Bronchial epithelial cell (primary cell): ENCODE measurements at regions not wholly inside any gene's neighbourhood (a gene's known extent, or its start where the extent isn't known, plus 50 kb on each side); places are given as distances from the start of the nearest gene placed in this dataset.
"Not testable (repeated sequence)": the region's sequence is repeated elsewhere in the genome, so short reads cannot be mapped to it uniquely, and the experiment has no call there.

Source experiments
- DNase-seq: peaks from one replicate; pipeline ENCODE4 v3.0.0-alpha.2; 2010; ENCODE audit warnings: low read depth
- FAIRE-seq: peaks from 2 replicates; lab custom pipeline; 2011; peaks lifted over from hg19 to GRCh38; lab: Jason Lieb, UNC
- H3K27me3 ChIP-seq: 2 replicates; pipeline ENCODE4 v1.5.1; 2011; ENCODE audit warnings: low read length; ENCODE audit not compliant: control insufficient read depth, insufficient read depth
- H3K36me3 ChIP-seq: 2 replicates; pipeline ENCODE4 v1.5.1; 2011; ENCODE audit warnings: low read length; ENCODE audit not compliant: control insufficient read depth, insufficient read depth
- H3K4me3 ChIP-seq: 2 replicates; pipeline ENCODE4 v1.5.1; 2011; ENCODE audit warnings: mild to moderate bottlenecking, low read depth, low read length, control low read depth
- CTCF ChIP-seq: IDR thresholded peaks from 2 replicates; pipeline ENCODE4 v1.5.1; 2011; ENCODE audit warnings: mild to moderate bottlenecking, moderate library complexity, low read length, control low read depth, inconsistent platforms; ENCODE audit not compliant: insufficient read depth, severe bottlenecking

- no peaks in the 10 kb centered on the region for H3K27me3 ChIP-seq
- no peak for FAIRE-seq
Measured at GRCh38 chr2:88933980-88934379, 242.5 kb downstream of the RPIA start.

GRCh38 chr2:88941178-88941577, 249.7 kb downstream of the RPIA start:
- TF ChIP-seq CTCF = peak; percentile 38
- H3K4me3 ChIP-seq, H3K36me3 ChIP-seq, FAIRE-seq, H3K27me3 ChIP-seq: not testable (repeated sequence)
- DNase-seq = peak; percentile 10

More at GRCh38 chr2:88933980-88934379, 242.5 kb downstream of the RPIA start:
- Histone ChIP-seq H3K4me3 (no peak overlapping the region), H3K36me3 (no peaks in the 10 kb centered on the region)
- no peak for DNase-seq
- no peak for TF ChIP-seq CTCF

- no peak for DNase-seq
- Histone ChIP-seq H3K4me3 (no peak overlapping the region), H3K36me3 (no peaks in the 10 kb centered on the region), H3K27me3 (no peaks in the 10 kb centered on the region)
- no peak for FAIRE-seq
- TF ChIP-seq CTCF = no peak
Measured at GRCh38 chr2:88942798-88943197, 251.3 kb downstream of the RPIA start.

- H3K4me3 ChIP-seq = no peak overlapping the region
- TF ChIP-seq CTCF = no peak
- no peaks in the 10 kb centered on the region for H3K36me3 ChIP-seq
- no peaks in the 10 kb centered on the region for H3K27me3 ChIP-seq
- FAIRE-seq = no peak
- no peak for DNase-seq
Measured at GRCh38 chr2:88949336-88949735, 257.9 kb downstream of the RPIA start.

- H3K36me3 ChIP-seq = no peaks in the 10 kb centered on the region
- FAIRE-seq (no peak), DNase-seq (peak; percentile 8)
- TF ChIP-seq CTCF = peak; percentile 22
- H3K4me3 ChIP-seq = no peak overlapping the region
- no peaks in the 10 kb centered on the region for H3K27me3 ChIP-seq
Measured at GRCh38 chr2:88950010-88950409, 258.5 kb downstream of the RPIA start.

- no peak for TF ChIP-seq CTCF
- H3K4me3 ChIP-seq = no peak overlapping the region
- peak; percentile 92 for FAIRE-seq
- no peaks in the 10 kb centered on the region for H3K36me3 ChIP-seq
- no peaks in the 10 kb centered on the region for H3K27me3 ChIP-seq
- peak; percentile 25 for DNase-seq
Measured at GRCh38 chr2:88955607-88956006, 264.1 kb downstream of the RPIA start.
